ENCODE measurements at regions not wholly inside any gene's neighbourhood (a gene's known extent, or its start where the extent isn't known, plus 50 kb on each side); places are given as distances from the start of the nearest gene placed in this dataset.

GRCh38 chr7:155972651-155973390 lies 160.6 kb upstream of the SHH start:
- DNase-seq (no peak), ATAC-seq (no peak)

DNA sequence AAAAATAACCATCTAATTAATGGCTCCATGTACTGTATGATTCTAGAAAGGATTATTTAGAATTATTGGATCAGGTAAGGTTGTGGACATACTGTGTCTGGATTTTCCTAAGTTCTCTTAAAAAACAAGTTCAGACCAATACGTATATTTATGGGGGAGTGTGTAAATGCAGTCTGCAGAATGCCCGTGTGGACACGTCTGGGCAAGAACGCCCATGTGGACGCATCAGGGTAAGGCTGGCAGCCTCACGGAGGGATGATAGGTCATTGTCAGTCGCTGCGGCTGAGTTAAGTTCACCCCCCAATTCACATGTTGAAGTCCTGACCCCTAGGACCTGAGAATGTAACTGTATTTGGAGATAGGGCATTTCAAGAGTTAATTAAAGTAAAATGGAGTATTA lies 160.0 kb upstream of the SHH start:
- DNase-seq (no peak), ATAC-seq (no peak)

DNA sequence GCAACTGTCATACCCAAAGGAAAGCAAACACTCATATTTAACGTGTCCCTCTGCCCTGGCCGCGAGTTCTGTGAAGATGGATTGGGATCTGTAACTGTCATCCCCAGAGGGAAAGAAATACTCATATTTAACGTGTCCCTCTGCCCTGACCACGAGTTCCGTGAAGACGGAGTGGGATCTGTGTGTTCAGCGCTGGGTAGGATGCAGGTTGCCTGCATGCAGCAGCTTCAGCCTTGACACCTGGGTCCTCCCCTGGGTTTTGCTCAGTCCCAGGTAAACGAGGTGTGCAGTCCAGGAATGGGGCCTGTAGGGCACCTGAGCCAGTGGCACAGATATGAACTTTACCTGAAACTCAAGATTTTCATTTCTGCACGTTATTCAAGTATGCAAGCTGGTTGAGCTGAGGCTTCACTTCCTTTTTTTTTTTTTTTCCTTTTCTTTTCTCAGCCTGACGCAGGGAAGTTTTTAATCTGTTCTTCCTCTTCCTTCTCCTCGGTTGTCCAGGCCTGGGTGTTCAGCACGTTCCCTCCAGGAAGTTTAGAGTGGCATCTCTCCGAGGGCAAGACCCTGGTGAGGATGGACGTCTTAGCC lies 159.0 kb upstream of the SHH start:
- ATAC-seq: no peak

DNA sequence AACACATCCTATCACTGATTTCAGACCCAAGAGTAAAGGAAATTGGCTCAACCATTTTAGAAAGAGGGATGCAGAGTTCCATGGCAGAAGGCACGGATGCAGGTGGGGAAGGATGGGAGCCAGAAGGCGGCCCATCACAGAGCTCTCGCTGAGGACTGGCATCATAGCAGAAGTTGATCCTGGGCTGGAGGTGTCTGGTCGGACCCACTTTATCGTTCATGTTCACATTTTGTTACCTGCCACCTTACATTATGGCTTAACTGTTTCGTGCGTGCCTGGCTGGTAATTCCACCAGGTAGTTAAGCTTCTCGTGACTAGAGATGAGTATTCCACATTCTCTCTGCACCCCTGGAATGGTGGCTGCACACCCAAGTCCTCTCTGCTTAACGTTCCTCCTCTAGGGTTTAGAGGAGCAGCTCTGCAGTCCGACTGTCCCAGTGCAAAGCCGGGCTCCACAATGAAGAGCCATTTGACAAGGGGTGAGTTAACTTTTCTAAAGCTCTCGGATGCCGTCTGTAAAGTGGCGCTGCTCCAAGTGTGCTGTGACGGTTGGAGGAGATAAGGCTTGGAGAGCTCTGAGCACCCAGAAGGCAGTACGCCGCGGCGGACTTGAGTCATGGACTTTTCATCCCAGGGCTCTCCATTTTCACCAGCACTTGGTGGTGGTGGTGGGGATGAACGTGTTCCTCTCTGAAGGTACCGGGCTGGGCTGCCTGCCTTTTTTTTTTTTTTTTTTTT lies 157.1 kb upstream of the SHH start:
- no peak for DNase-seq

More for the DNA sequence above, 159.0 kb upstream of the SHH start:
- DNase-seq: no peak

GRCh38 chr7:155965010-155965409 lies 152.7 kb upstream of the SHH start:
- ATAC-seq: peak; percentile 76
- DNase-seq: peak; percentile 28

More for the DNA sequence above, 157.1 kb upstream of the SHH start:
- no peak for ATAC-seq

DNA sequence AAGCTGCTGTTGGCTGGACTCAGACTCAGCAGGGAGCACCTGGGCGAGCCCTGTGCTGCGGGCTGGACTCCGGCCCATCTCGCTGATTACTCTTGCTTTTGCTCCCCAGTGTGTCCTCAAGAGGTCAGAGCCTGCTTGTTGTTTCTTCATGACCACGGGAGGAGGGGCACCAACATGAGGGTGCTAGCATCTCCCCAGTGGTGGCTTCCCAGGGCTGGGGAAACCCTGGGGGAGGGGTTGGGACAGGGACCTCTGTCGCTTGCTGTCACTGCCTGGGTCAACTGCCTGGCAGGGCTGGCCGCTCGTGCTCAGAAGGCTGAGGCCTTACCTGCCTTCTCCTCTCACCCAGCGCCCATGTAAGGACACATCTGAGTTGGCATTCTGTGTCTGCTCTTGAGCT lies 152.3 kb upstream of the SHH start:
- ATAC-seq (no peak), DNase-seq (no peak)

DNA sequence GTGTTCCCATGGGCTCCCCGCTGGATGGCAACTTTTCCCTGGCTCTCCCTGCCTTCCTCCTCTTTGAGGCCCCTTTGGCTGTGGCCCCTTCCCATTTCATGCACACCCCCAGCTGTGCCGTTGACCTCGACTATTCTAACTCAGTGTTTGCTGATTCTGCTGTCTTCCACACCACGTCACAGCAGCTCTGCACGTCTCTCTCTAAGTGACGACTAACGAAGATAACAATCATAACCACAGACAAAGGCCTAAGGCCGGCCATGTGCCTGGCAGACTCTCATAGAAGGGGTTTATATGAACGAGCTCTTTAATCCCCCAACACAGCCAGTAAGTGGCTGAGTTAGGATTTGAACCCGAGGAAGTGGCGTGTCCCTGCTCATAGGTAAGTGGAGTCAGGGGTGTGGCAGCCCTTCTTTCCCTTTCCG lies 151.5 kb upstream of the SHH start:
- no peak for DNase-seq
- no peak for ATAC-seq

DNA sequence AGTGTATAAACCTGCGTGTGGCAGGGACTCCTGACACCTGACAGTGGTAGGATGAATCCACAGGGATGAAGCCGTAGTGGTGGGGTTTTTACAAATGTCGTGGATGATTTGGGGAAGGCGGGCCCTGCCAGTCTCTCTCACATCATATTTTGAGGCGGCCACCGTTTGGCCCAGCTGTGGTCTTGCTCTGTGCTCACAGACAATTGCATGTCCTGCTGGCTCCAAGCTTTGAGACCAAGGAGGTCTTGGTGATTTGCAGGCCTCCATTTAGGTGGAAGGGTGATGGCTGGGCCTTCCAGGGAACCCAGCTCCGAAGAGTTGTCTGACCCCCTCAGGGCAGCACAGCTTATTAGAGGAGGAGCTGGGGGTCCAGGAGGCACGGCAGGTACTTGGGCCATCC lies 151.1 kb upstream of the SHH start:
- DNase-seq (no peak), ATAC-seq (no peak)

DNA sequence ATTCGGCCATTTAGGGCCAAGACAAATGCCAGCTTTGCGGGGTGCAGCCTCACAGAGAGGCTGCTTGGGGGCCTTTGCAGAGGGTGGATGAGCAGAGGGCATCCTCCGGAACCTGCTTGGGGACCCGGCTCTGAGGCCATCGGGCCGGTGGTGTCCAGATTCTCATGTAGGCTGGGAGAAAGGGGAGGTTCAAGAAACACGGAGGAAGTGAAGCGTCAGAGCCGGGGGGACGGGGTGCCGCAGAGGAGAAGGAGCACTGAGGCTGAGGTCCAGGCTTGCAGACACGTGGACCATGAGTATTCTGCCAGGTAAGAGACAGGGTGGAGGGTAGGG lies 150.7 kb upstream of the SHH start:
- no peak for ATAC-seq
- DNase-seq: no peak

GRCh38 chr7:155962191-155962967 lies 150.1 kb upstream of the SHH start:
- DNase-seq (peak; percentile 53), ATAC-seq (peak; percentile 80)

GRCh38 chr7:155961241-155962190 lies 149.3 kb upstream of the SHH start:
- peak; percentile 31 for DNase-seq
- ATAC-seq: no peak

- DNase-seq (no peak), ATAC-seq (no peak)
Observed at GRCh38 chr7:155959894-155960293, 147.6 kb upstream of the SHH start.

DNA sequence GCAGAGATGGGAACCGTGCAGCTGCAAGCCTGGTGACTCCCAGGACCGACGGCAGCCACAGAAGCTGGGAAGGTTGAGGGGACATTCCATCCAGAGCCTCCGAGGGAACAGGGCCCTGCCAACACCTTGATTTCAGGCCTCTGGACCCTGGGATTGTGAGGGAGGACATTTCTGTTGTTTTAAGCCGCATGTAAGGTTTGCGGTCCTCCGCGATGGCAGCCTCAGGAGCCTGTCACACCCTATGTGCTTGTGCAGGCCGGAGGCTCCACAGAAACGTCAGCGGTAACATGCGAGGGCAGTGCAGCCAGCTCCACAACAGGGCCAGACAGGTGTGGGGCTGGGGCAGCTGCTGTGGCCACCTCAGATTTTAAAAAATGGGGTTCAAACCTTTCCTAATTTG lies 144.7 kb upstream of the SHH start:
- DNase-seq: no peak
- ATAC-seq: no peak

- no peak for DNase-seq
- no peak for ATAC-seq
Observed at GRCh38 chr7:155955367-155955635, 143.0 kb upstream of the SHH start.

DNA sequence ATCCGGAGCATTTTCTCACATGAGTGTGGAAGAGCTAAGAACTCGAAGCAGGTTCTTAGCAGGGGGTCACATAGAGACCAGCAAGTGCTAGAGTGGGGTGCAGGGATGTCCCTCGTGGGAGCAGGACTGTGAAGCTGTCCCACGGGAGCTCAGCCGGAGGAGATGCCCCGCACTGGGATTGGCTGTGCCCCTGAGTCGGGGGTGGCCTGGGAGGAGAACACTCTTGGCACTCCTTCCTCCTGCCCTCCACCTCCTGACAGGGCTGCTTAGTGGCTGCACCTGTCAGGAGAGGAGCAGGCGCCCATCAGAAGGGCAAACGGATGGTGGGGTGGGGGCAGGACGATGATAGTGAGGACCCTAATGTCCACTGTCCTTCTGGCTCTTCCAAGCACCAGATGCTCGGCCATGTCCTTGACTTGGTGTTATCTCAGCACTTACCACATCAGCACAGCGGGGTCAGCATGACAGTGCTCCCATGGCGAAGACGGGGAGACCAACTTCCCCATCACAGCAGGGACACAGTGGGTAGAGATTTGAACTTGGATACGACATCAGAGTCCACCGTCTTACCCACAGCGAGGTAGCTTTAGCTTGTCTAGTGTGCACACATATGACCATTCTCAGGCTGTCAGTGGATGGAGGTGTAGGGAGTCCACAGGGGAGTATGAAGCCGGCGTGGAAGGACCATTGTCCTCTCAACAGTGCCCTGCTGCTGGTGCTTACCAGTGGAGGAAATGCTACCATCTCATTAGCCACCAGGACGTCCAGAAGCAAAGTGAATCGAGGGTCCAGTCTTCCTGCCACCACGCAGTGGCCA lies 142.5 kb upstream of the SHH start:
- DNase-seq: no peak

GRCh38 chr7:155953781-155954549 lies 141.7 kb upstream of the SHH start:
- DNase-seq: no peak

More for the DNA sequence above, 142.5 kb upstream of the SHH start:
- no peak for ATAC-seq

GRCh38 chr7:155953501-155953778 lies 141.2 kb upstream of the SHH start:
- DNase-seq (no peak), ATAC-seq (no peak)

More at GRCh38 chr7:155953781-155954549, 141.7 kb upstream of the SHH start:
- no peak for ATAC-seq

DNA sequence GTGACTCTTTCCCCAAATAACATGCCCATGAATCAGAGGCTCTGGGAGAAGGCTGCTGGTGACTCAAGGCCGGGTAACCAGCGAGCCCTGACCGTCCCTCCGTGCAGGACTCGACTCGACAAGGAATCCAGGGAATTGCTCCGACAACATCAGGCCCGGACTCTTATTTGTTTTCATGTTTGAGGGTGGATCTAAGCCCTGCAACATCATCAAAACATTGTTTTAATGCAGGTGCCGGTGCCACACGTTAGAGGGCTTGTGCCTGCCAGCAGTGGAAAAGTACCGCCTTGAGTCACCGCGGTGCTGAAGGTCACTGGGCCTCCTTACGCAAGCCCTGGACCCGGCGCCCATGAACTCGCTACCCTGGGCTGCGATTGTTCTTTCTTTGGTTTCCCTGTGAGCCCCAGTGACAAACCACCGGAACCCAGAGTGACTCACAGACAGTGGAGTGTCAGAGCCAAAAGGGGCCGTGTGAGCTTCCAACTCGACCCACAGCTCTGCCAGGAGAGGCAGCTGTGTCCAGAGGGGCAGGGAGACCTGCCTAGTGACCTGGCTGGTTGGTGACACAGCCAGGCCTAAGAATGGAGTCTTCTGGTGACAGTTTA lies 139.4 kb upstream of the SHH start:
- ATAC-seq (peak; percentile 10), DNase-seq (peak; percentile 13)

GRCh38 chr7:155950898-155951553 lies 138.8 kb upstream of the SHH start:
- no peak for ATAC-seq
- no peak for DNase-seq

Measured in stimulated activated naive CD8-positive, alpha-beta T cell treated with anti-CD3 and anti-CD28 coated beads, Interleukin-15, Interleukin-2, amounts not matched to agents 100 U/mL and 50 U/mL, for 24 hours (primary cell).